Heart left ventricle (tissue), 16 donors: ENCODE measurements at regions not wholly inside any gene's neighbourhood (a gene's known extent, or its start where the extent isn't known, plus 50 kb on each side); places are given as distances from the start of the nearest gene placed in this dataset.
A peak's percentile ranks its signal among the peaks of the same experiment; 100 is the strongest.

ENCODE experiments used
- ATAC-seq, 4 donors: fragments of 200-7000 bp; cut with Tn5 transposase; one replicate each; pipeline ENCODE4 v1.9.1; 2020 to 2022; ENCODE audit warnings: moderate library complexity in 4 of 4, mild to moderate bottlenecking in 3 of 4, moderate number of reproducible peaks in 1 of 4
- DNase-seq, 5 donors: peaks; one replicate each; pipeline ENCODE4 v3.0.0-alpha.2; 2020
- H3K27ac ChIP-seq, 12 donors: fragments of 200-600 bp; sonication (generic) in 4 of 12; one replicate each; pipeline versions ENCODE4 v1.5.0 to v1.8.0; 2016 to 2022; ENCODE audit warnings: mild to moderate bottlenecking in 2 of 12
- H3K27me3 ChIP-seq, 9 donors: fragments of 200-600 bp; sonication (generic) in 2 of 9; one replicate each; pipeline versions ENCODE4 v1.5.1 to v1.8.0; 2016 to 2022; ENCODE audit warnings: mild to moderate bottlenecking in 3 of 9
- H3K36me3 ChIP-seq, 9 donors: fragments of 200-600 bp; sonication (generic) in 2 of 9; one replicate each; pipeline versions ENCODE4 v1.5.0 to v1.8.0; 2018 to 2022; ENCODE audit warnings: mild to moderate bottlenecking in 2 of 9
- H3K4me1 ChIP-seq, 12 donors: fragments of 200-600 bp; sonication (generic) in 4 of 12; one replicate each; pipeline versions ENCODE4 v1.5.0 to v1.8.0; 2016 to 2022; ENCODE audit warnings: mild to moderate bottlenecking in 3 of 12
- H3K4me3 ChIP-seq, 12 donors: fragments of 200-600 bp; sonication (generic) in 4 of 12; one replicate each; pipeline versions ENCODE4 v1.5.0 to v1.8.0; 2017 to 2022; ENCODE audit warnings: mild to moderate bottlenecking in 9 of 12, moderate library complexity in 4 of 12
- H3K9me3 ChIP-seq, 12 donors: fragments of 200-600 bp; sonication (generic) in 4 of 12; one replicate each; pipeline versions ENCODE4 v1.5.0 to v1.8.0; 2016 to 2022; ENCODE audit warnings: mild to moderate bottlenecking in 1 of 12
- POLR2A ChIP-seq, 2 donors: fragments of 450-650 bp; IDR thresholded peaks; one replicate each; pipeline ENCODE4 v1.6.1; 2017; ENCODE audit warnings: antibody characterized with exemption in 2 of 2, mild to moderate bottlenecking in 2 of 2, moderate library complexity in 2 of 2
- WGBS, 4 donors: extraction: QIAGEN DNeasy Blood & Tissue Kit in 2 of 4; methylation state at CpG; one replicate each; pipeline versions ENCODE4 v1.1.5 to v1.1.7; 2013 to 2018; 5-methylcytosine and 5-hydroxymethylcytosine counted together
- intact Hi-C, 10 donors: fragments of 100-400 bp; cut with DNase I; formaldehyde crosslinking; loops; one replicate each; pipeline versions ENCODE4 v1.11.1 to v1.14.2; 2022
- TF ChIP-seq, protein P1 (sequence below), 12 donors: fragments of 200-600 bp; sonication (generic) in 4 of 12; IDR thresholded peaks; one replicate each; pipeline versions ENCODE4 v1.5.0 to v1.8.0; 2018 to 2022; ENCODE audit warnings: antibody characterized with exemption in 12 of 12, mild to moderate bottlenecking in 5 of 12
- donor health status: ischemic (EF 13 %, LVEDD 7.1; RV severe dilation, severe dysfunction).
- donor health status: healthy with polysubstance abuse.
- donor health status: DM: no; HTN: yes; CAD: no.
- donor health status: DM: no; HTN: no; CAD: no.
- donor health status: ischemic (EF 25% LVEDD 6.9; RV normal size, moderate dysfunction).
- donor health status: ischemic (EF 25% LVEDD 5.7; RV mildly dilated, moderate dysfunction).
- donor health status: healthy.
- donor health status: DM: yes; HTN: yes; CAD: no.
- donor health status: ischemic (EF 35%, LVEDD 5.7; RV mildly dilated, moderate dysfunction).
- donor health status: nonischemic (EF 11% LVEDD 7.7; RV severe dilation, severe dysfunction).
- donor health status: DM: yes; HTN: yes; CAD: no.
- donor health status: PGD.
- donor health status: ischemic (EF 29% LVEDD 5.4; RV normal size, mild dysfunction).
- donor health status: nonischemic (EF 23%, LVEDD 6.1; RV moderate dilation, normal function).

DNA sequence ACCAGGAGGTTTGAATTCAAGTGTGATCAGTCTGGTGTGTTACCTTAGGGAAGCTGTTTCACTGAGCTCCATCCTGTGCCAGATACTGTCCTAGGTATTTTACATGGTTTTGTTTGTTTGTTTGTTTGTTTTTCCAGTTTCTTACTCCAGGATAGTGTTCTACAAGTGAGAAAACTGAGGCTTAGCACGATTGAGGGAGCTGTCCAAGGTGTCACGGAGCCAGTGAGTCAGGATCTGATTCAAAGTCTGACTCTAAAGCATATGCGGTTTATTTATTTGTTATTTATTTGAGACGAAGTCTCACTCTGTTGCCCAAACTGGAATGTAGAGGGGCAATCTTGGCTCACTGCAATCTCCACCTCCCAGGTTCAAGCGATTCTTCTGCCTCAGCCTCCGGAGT, 79.7 kb upstream of the GNG2 start:
- intact Hi-C loops: loop anchor here in 9 of 10 donors (1.0 to 10.0 kb wide), 9 partner anchors 126 to 826 kb away; partner anchors contain the start of gene FRMD6 (in 1 of the 9)
- Histone ChIP-seq H3K36me3 (no peaks in the 10 kb centered on the region), H3K27ac (no peak overlapping the region), H3K27me3 (peaks cover 0 to 5% (median 0%) of the 10 kb centered on the region in 9 donors), H3K4me3 (no peak overlapping the region), H3K9me3 (peaks cover 0 to 9% (median 0%) of the 10 kb centered on the region in 12 donors), H3K4me1 (peaks cover 0 to 22% (median 5%) of the 10 kb centered on the region in 12 donors)
- DNase-seq: no peak
- TF ChIP-seq POLR2A (IDR thresholded peaks at IDR 0.05): no peak
- TF ChIP-seq, protein P1, sequence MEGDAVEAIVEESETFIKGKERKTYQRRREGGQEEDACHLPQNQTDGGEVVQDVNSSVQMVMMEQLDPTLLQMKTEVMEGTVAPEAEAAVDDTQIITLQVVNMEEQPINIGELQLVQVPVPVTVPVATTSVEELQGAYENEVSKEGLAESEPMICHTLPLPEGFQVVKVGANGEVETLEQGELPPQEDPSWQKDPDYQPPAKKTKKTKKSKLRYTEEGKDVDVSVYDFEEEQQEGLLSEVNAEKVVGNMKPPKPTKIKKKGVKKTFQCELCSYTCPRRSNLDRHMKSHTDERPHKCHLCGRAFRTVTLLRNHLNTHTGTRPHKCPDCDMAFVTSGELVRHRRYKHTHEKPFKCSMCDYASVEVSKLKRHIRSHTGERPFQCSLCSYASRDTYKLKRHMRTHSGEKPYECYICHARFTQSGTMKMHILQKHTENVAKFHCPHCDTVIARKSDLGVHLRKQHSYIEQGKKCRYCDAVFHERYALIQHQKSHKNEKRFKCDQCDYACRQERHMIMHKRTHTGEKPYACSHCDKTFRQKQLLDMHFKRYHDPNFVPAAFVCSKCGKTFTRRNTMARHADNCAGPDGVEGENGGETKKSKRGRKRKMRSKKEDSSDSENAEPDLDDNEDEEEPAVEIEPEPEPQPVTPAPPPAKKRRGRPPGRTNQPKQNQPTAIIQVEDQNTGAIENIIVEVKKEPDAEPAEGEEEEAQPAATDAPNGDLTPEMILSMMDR (IDR thresholded peaks at IDR 0.05): no peak
- no peak for ATAC-seq
- 53 to 67% (median 60%) methylated on average over 6 of the region's 6 CpGs for WGBS, 4 donors

DNA sequence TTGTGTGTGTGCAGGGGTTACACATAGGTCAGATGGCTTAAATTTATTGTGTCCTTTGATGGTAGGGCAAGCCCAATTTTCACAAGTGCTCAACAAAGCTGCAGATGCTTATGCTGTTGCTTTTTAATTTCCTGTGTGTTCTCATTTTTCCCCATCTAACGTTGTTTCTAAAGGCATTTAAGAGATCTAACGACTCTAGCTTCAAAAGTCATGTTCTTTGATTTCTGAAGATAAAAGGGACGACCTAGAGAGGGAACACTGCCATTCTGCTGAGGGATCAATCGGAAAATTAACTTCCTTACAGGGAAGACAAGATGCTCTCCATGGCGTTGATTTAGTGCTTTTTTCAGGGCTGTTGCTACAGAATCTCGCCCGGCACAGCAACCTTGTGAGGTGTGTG, 79.0 kb upstream of the GNG2 start:
- Histone ChIP-seq H3K36me3 (no peaks in the 10 kb centered on the region), H3K9me3 (peaks cover 0 to 15% (median 1%) of the 10 kb centered on the region in 12 donors)
- intact Hi-C loops: loop anchor here in 9 of 10 donors (2.0 to 10.0 kb wide), 8 partner anchors 127 to 827 kb away; partner anchors contain the start of gene FRMD6 (in 1 of the 9)

DNA sequence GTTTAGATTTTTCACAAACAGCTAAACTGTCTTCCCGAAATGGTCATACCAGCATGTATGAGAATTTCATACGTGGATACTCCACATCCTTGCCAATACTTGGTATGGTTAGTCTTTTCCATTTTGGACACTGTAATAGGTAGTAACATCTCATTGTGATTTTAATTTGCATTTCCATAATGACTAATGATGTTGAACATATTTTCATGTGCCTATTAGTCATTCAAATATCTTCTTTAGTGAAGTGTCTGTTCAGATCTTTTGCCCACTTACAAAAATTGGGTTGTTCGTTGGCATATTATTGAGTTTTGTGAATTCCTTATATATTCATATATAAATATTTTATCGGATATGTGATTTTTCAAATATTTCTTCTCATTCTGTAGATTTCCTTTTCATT, 78.0 kb upstream of the GNG2 start:
- Histone ChIP-seq H3K4me3 (no peak overlapping the region), H3K9me3 (peaks cover 0 to 24% (median 4%) of the 10 kb centered on the region in 12 donors), H3K27ac (no peak overlapping the region), H3K4me1 (peaks cover 0 to 22% (median 3%) of the 10 kb centered on the region in 12 donors), H3K36me3 (no peaks in the 10 kb centered on the region), H3K27me3 (peaks cover 0 to 5% (median 0%) of the 10 kb centered on the region in 9 donors)
- DNase-seq (no peak), ATAC-seq (no peak)
- intact Hi-C loops: loop anchor here in 9 of 10 donors (5.0 to 10.0 kb wide), 7 partner anchors 128 to 828 kb away; partner anchors contain the start of gene FRMD6 (in 1 of the 9)
- WGBS, 4 donors: 84 to 90% (median 87%) methylated on average over 4 of the region's 4 CpGs
- TF ChIP-seq POLR2A (IDR thresholded peaks at IDR 0.05): no peak
- TF ChIP-seq, protein P1 (IDR thresholded peaks at IDR 0.05): no peak

More for the DNA sequence above, 79.0 kb upstream of the GNG2 start:
- Histone ChIP-seq H3K4me1 (peaks cover 0 to 22% (median 3%) of the 10 kb centered on the region in 12 donors), H3K4me3 (no peak overlapping the region), H3K27me3 (peaks cover 0 to 5% (median 0%) of the 10 kb centered on the region in 9 donors), H3K27ac (no peak overlapping the region)
- ATAC-seq (no peak), DNase-seq (no peak)
- WGBS, 4 donors: 67 to 74% (median 72%) methylated on average over 7 of the region's 7 CpGs
- no peak for TF ChIP-seq POLR2A (IDR thresholded peaks at IDR 0.05)
- TF ChIP-seq, protein P1 (IDR thresholded peaks at IDR 0.05): no peak

DNA sequence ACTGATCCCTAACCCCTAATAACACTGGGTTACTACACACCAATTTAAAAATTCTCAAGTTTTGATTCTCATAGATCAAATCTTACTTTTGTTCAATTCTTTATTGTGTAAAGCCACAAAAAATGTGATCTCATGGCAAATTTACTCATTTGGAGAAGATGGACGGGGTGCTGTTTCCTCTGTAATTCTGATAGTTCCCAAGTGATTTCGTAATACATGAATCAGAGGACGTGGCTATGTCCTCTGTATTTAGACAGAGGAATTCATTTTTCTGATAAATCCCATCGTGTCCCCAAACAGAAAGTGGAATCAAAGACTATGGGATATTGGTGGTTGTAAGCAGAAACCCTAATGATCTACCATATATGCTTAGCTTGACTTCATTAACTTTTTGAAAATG, 76.6 kb upstream of the GNG2 start:
- intact Hi-C loops: loop anchor here in 9 of 10 donors (5.0 to 10.0 kb wide), 7 partner anchors 129 to 829 kb away; partner anchors contain the start of gene FRMD6 (in 1 of the 9)
- H3K27ac ChIP-seq: peak overlapping the region in 1 of 12 donors; percentile 30
- WGBS, 4 donors: 45 to 60% (median 55%) methylated on average over 4 of the region's 4 CpGs

More for the DNA sequence above, 76.6 kb upstream of the GNG2 start:
- H3K36me3 ChIP-seq: no peaks in the 10 kb centered on the region
- peak in 3 of 4 donors; percentile 31 to 55 (median 54) for ATAC-seq
- H3K9me3 ChIP-seq: peaks cover 0 to 24% (median 4%) of the 10 kb centered on the region in 12 donors
- H3K27me3 ChIP-seq: peaks cover 0 to 5% (median 0%) of the 10 kb centered on the region in 9 donors
- H3K4me1 ChIP-seq: peaks cover 0 to 22% (median 3%) of the 10 kb centered on the region in 12 donors
- H3K4me3 ChIP-seq: no peak overlapping the region
- TF ChIP-seq, protein P1 (IDR thresholded peaks at IDR 0.05): no peak
- no peak for TF ChIP-seq POLR2A (IDR thresholded peaks at IDR 0.05)
- DNase-seq: no peak
